H1 (cell line): ENCODE measurements at regions not wholly inside any gene's neighbourhood (a gene's known extent, or its start where the extent isn't known, plus 50 kb on each side); places are given as distances from the start of the nearest gene placed in this dataset.

Source experiments
- CHD7 ChIP-seq: fragments of 300-600 bp; sonication (generic); IDR thresholded peaks from 2 replicates; pipeline ENCODE4 v1.7.1; 2012; ENCODE audit warnings: low read length, moderate library complexity, mild to moderate bottlenecking, inconsistent platforms; ENCODE audit not compliant: insufficient replicate concordance
- SP4 ChIP-seq: IDR thresholded peaks from 2 replicates; pipeline ENCODE4 v1.6.1; 2012; ENCODE audit warnings: low read length, inconsistent platforms

- TF ChIP-seq CHD7 (no peak), SP4 (no peak)
Observed at GRCh38 chr10:131435232-131435631, 123.7 kb upstream of the TCERG1L start (continued).
